ENCODE measurements at regions not wholly inside any gene's neighbourhood (a gene's known extent, or its start where the extent isn't known, plus 50 kb on each side); places are given as distances from the start of the nearest gene placed in this dataset.

GRCh38 chr11:81687057-81687456, 1046.6 kb downstream of the FAM181B start:
- Histone ChIP-seq H3K4ac (replicated peaks; ENCODE audit: insufficient read length, low read depth, low read length) (no peak overlapping the region), H2BK15ac (ENCODE audit: low read length) (no peak overlapping the region), H2BK12ac (ENCODE audit: low read depth, low read length) (no peak overlapping the region), H4K91ac (replicated peaks; ENCODE audit: insufficient read length, low read length) (no peak overlapping the region), H3K79me2 (ENCODE audit: control insufficient read depth in 1 of 2, insufficient read depth in 2 of 2, low read length in 2 of 2) (no peaks in the 10 kb centered on the region), H3K27ac (ENCODE audit: low read depth, low read length) (no peak overlapping the region; the same call in 1 of the 2 replicates), H2BK5ac (ENCODE audit: low read depth, low read length) (no peak overlapping the region), H3K27me3 (replicated peaks in 1 of 4; ENCODE audit: control insufficient read depth in 3 of 4, extremely low read depth in 1 of 4, insufficient read depth in 3 of 4, low read length in 3 of 4) (no peaks in the 10 kb centered on the region), H3K56ac (replicated peaks; ENCODE audit: insufficient read length, low read depth, low read length) (no peak overlapping the region), H2BK20ac (ENCODE audit: low read length) (no peak overlapping the region), H3K36me3 (ENCODE audit: control insufficient read depth in 2 of 4, insufficient read depth in 4 of 4, low read length in 3 of 4) (no peaks in the 10 kb centered on the region), H2AK5ac (ENCODE audit: low read depth, low read length) (no peak overlapping the region), H3K4me1 (replicated peaks in 1 of 4; ENCODE audit: control insufficient read depth in 3 of 4, insufficient read depth in 4 of 4, low read length in 3 of 4) (no peaks in the 10 kb centered on the region), H2BK120ac (replicated peaks; ENCODE audit: low read depth, low read length) (no peak overlapping the region), H3K9me3 (ENCODE audit: insufficient read depth in 2 of 2, low read depth in 1 of 2, low read length in 1 of 2) (no peaks in the 10 kb centered on the region), H3K23me2 (ENCODE audit: low read depth, low read length) (no peaks in the 10 kb centered on the region), H4K5ac (ENCODE audit: insufficient read length, low read depth, low read length) (no peak overlapping the region), H3K9ac (replicated peaks in 1 of 4; ENCODE audit: extremely low read depth in 1 of 4, low read depth in 3 of 4, low read length in 3 of 4) (no peak overlapping the region), H3K4me3 (ENCODE audit: extremely low read depth in 1 of 4, insufficient read depth in 2 of 4, low read depth in 3 of 4, low read length in 4 of 4) (no peak overlapping the region), H4K8ac (ENCODE audit: extremely low read depth, insufficient read depth, low read length) (no peak overlapping the region), H3K23ac (ENCODE audit: insufficient read length) (no peak overlapping the region), H2AFZ (ENCODE audit: low read length) (no peak overlapping the region), H3K79me1 (ENCODE audit: low read depth, low read length) (no peaks in the 10 kb centered on the region), H3K14ac (ENCODE audit: insufficient read length) (no peak overlapping the region), H3K18ac (ENCODE audit: extremely low read depth, low read length) (no peak overlapping the region), H4K20me1 (replicated peaks in 1 of 2; ENCODE audit: control insufficient read depth in 1 of 2, insufficient read depth in 2 of 2, low read length in 2 of 2) (no peaks in the 10 kb centered on the region), H3K4me2 (ENCODE audit: insufficient read depth in 1 of 2, low read depth in 2 of 2, low read length in 2 of 2) (no peak overlapping the region)
- ChIA-PET CTCF (ENCODE audit: partially characterized antibody) (interaction anchor here (1.3 kb wide), 1 partner anchor 43 kb away, joined by 4 read pairs; no protein-coding TSS in a partner anchor), POLR2A (ENCODE audit: partially characterized antibody) (no interaction called here)
- FAIRE-seq = no peak
- peak; percentile 56 for TF ChIP-seq MAFK (IDR thresholded peaks at IDR 0.05; ENCODE audit: low read depth, low read length)
- no peak for TF ChIP-seq SRF (IDR thresholded peaks at IDR 0.05; ENCODE audit: low read depth, low read length)
- TF ChIP-seq BACH1 (IDR thresholded peaks at IDR 0.05; ENCODE audit: low read length) = peak; percentile 72
- DNase-seq (ENCODE audit: low read depth in 1 of 2, low spot score in 2 of 2) = no peak
- 90% methylated on average over 2 of the region's 2 CpGs; no CpG with 5 or more reads in 1 of the 2 experiments for WGBS, 2 experiments (ENCODE audit: extremely low coverage in 1 of 2, insufficient coverage in 1 of 2, insufficient read length in 1 of 2, insufficient replicate concordance in 2 of 2, low coverage in 1 of 2, low lambda C conversion rate in 2 of 2, missing lambda C conversion rate in 1 of 2)

Data from H1 (cell line).